H9 (cell line): ENCODE measurements at regions not wholly inside any gene's neighbourhood (a gene's known extent, or its start where the extent isn't known, plus 50 kb on each side); places are given as distances from the start of the nearest gene placed in this dataset.

Experiments used
- DNase-seq: peaks from one replicate; pipeline ENCODE4 v3.0.0-alpha.2; 2017
- H2AFZ ChIP-seq: one replicate; pipeline ENCODE4 v1.6.1; 2013; ENCODE audit warnings: mild to moderate bottlenecking, low read length, control low read depth, moderate library complexity
- H2AK5ac ChIP-seq: 2 replicates; pipeline ENCODE4 v1.6.1; 2013; ENCODE audit warnings: low read length, control low read depth, mixed read lengths; ENCODE audit not compliant: insufficient read length
- H2BK120ac ChIP-seq: one replicate; pipeline ENCODE4 v1.6.1; 2013; ENCODE audit warnings: low read depth, mild to moderate bottlenecking, low read length, control low read depth, inconsistent platforms; ENCODE audit not compliant: poor library complexity, severe bottlenecking
- H2BK12ac ChIP-seq: 2 replicates; pipeline ENCODE4 v1.6.1; 2013; ENCODE audit warnings: low read length, control low read depth, mixed read lengths, low read depth; ENCODE audit not compliant: insufficient read length
- H2BK15ac ChIP-seq: 2 replicates; pipeline ENCODE4 v1.6.1; 2013; ENCODE audit warnings: low read depth, low read length, control low read depth
- H2BK20ac ChIP-seq: one replicate; pipeline ENCODE4 v1.6.1; 2013; ENCODE audit warnings: low read depth, mild to moderate bottlenecking, low read length, control low read depth, inconsistent platforms; ENCODE audit not compliant: poor library complexity, severe bottlenecking
- H2BK5ac ChIP-seq: 2 replicates; pipeline ENCODE4 v1.6.1; 2013; ENCODE audit warnings: low read length, control low read depth, mixed read lengths; ENCODE audit not compliant: insufficient read length
- H3K14ac ChIP-seq: 2 replicates; pipeline ENCODE4 v1.6.1; 2013; ENCODE audit warnings: low read length, control low read depth; ENCODE audit not compliant: insufficient read depth
- H3K18ac ChIP-seq: 2 replicates; pipeline ENCODE4 v1.6.1; 2013; ENCODE audit warnings: low read depth, mild to moderate bottlenecking, mixed read lengths, low read length, control low read depth; ENCODE audit not compliant: insufficient read length
- H3K23ac ChIP-seq: 2 replicates; pipeline ENCODE4 v1.6.1; 2013; ENCODE audit warnings: low read length, control low read depth, mixed read lengths, low read depth; ENCODE audit not compliant: insufficient read length
- H3K23me2 ChIP-seq: 2 replicates; pipeline ENCODE4 v1.6.1; 2013; ENCODE audit warnings: low read depth, mild to moderate bottlenecking, mixed read lengths, low read length, control low read depth; ENCODE audit not compliant: insufficient read length, poor library complexity, severe bottlenecking
- H3K27ac ChIP-seq: 2 replicates; pipeline ENCODE4 v1.5.1; 2013; ENCODE audit warnings: low read length, control low read depth, mixed read lengths, low read depth; ENCODE audit not compliant: insufficient read length
- H3K27me3 ChIP-seq: 2 replicates; pipeline ENCODE4 v1.6.1; 2013; ENCODE audit warnings: low read length, control low read depth, inconsistent platforms; ENCODE audit not compliant: insufficient read depth
- H3K4ac ChIP-seq: 2 replicates; pipeline ENCODE4 v1.6.1; 2013; ENCODE audit warnings: low read depth, mild to moderate bottlenecking, control low read depth, inconsistent platforms, low read length, moderate library complexity
- H3K4me1 ChIP-seq: 2 replicates; pipeline ENCODE4 v1.6.1; 2013; ENCODE audit warnings: low read length, control low read depth, inconsistent platforms; ENCODE audit not compliant: insufficient read depth
- H3K4me2 ChIP-seq: 2 replicates; pipeline ENCODE4 v1.6.1; 2013; ENCODE audit warnings: low read length, control low read depth, mixed read lengths; ENCODE audit not compliant: insufficient read length, insufficient read depth
- H3K56ac ChIP-seq: 2 replicates; pipeline ENCODE4 v1.6.1; 2013; ENCODE audit warnings: low read depth, mild to moderate bottlenecking, mixed read lengths, low read length, control low read depth; ENCODE audit not compliant: insufficient read length
- H3K79me1 ChIP-seq: 2 replicates; pipeline ENCODE4 v1.6.1; 2013; ENCODE audit warnings: low read depth, mild to moderate bottlenecking, moderate library complexity, low read length, control low read depth, inconsistent platforms; ENCODE audit not compliant: insufficient read depth, poor library complexity, severe bottlenecking
- H3K79me2 ChIP-seq: 2 replicates; pipeline ENCODE4 v1.6.1; 2013; ENCODE audit warnings: low read length, control low read depth, inconsistent platforms; ENCODE audit not compliant: insufficient read depth
- H3K9ac ChIP-seq: 2 replicates; pipeline ENCODE4 v1.6.1; 2013; ENCODE audit warnings: low read length, control low read depth, mixed read lengths; ENCODE audit not compliant: insufficient read length; ENCODE audit errors: extremely low read depth
- H3K9me3 ChIP-seq: one replicate; pipeline ENCODE4 v1.6.1; 2013; ENCODE audit warnings: low read depth, low read length, inconsistent platforms; ENCODE audit not compliant: control insufficient read depth
- H3T11ph ChIP-seq: one replicate; pipeline ENCODE4 v1.6.1; 2013; ENCODE audit warnings: mild to moderate bottlenecking, low read length, control low read depth, inconsistent platforms
- H4K20me1 ChIP-seq: one replicate; pipeline ENCODE4 v1.6.1; 2013; ENCODE audit not compliant: control insufficient read depth, insufficient read length, insufficient read depth
- H4K5ac ChIP-seq: 2 replicates; pipeline ENCODE4 v1.6.1; 2013; ENCODE audit warnings: low read depth, mild to moderate bottlenecking, mixed read lengths, low read length, control low read depth; ENCODE audit not compliant: insufficient read length
- H4K8ac ChIP-seq: replicated peaks from 2 replicates; pipeline ENCODE4 v1.6.1; 2013; ENCODE audit warnings: low read length, control low read depth, mixed read lengths, low read depth; ENCODE audit not compliant: insufficient read length
- H4K91ac ChIP-seq: 2 replicates; pipeline ENCODE4 v1.6.1; 2013; ENCODE audit warnings: low read depth, mild to moderate bottlenecking, moderate library complexity, mixed read lengths, low read length, control low read depth; ENCODE audit not compliant: insufficient read length
- H3K27ac Mint-ChIP-seq, 3 experiments: 2 replicates in 2 of 3; 3 replicates in 1 of 3; pipeline ENCODE4 v1.8.0; 2020 to 2021; ENCODE audit warnings: mixed read lengths in 3 of 3, mild to moderate bottlenecking in 1 of 3, moderate library complexity in 1 of 3
- H3K27me3 Mint-ChIP-seq: 2 replicates; pipeline ENCODE4 v1.8.0; 2021; ENCODE audit warnings: low read depth, mild to moderate bottlenecking, moderate library complexity, mixed read lengths
- H3K36me3 Mint-ChIP-seq, 3 experiments: 2 replicates in 2 of 3; 3 replicates in 1 of 3; pipeline ENCODE4 v1.8.0; 2020 to 2021; ENCODE audit warnings: low read depth in 3 of 3, mixed read lengths in 3 of 3; ENCODE audit not compliant: insufficient read depth in 1 of 3
- H3K4me1 Mint-ChIP-seq, 2 experiments: 2 replicates each; pipeline ENCODE4 v1.8.0; 2020; ENCODE audit warnings: mixed read lengths in 2 of 2
- H3K4me3 Mint-ChIP-seq, 2 experiments: 2 replicates in 1 of 2; 3 replicates in 1 of 2; pipeline ENCODE4 v1.8.0; 2020 to 2021; ENCODE audit warnings: mild to moderate bottlenecking in 2 of 2, mixed read lengths in 2 of 2, moderate library complexity in 1 of 2
- H3K9me3 Mint-ChIP-seq, 2 experiments: 2 replicates in 1 of 2; 3 replicates in 1 of 2; pipeline ENCODE4 v1.8.0; 2020; ENCODE audit warnings: mild to moderate bottlenecking in 2 of 2, mixed read lengths in 2 of 2, moderate library complexity in 1 of 2
- WGBS: extraction: QIAGEN DNeasy Blood & Tissue Kit; methylation state at CpG from one replicate; pipeline ENCODE4 v1.1.7; 2013; ENCODE audit warnings: missing lambda C conversion rate, low lambda C conversion rate, mixed read lengths; ENCODE audit not compliant: insufficient read length; ENCODE audit errors: extremely low coverage; 5-methylcytosine and 5-hydroxymethylcytosine counted together
- TF ChIP-seq, protein P1 (sequence below): fragments of 200-600 bp; sonication (generic); conservative IDR thresholded peaks from 3 replicates; pipeline ENCODE4 v1.8.0; 2021; ENCODE audit warnings: antibody characterized with exemption, mild to moderate bottlenecking

DNA sequence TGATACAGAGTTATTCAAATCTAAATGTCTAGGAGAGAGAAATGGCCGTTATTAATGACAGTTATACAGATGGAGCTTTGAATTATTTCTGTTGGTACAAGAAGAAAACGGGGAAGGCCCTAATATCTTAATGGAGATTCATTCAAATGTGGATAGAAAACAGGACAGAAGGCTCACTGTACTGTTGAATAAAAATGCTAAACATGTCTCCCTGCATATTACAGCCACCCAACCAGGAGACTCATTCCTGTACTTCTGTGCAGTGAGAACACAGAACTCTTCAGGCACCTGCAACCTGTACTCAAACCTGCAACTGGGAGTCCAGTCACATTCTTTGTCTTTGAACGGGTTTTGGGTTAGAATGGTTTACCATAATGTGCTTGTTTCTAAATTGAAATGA, 403.2 kb downstream of the DAD1 start:
- H4K8ac ChIP-seq: no peak overlapping the region
- Mint-ChIP-seq H3K9me3 (no peaks in the 10 kb centered on the region), H3K4me3 (no peak overlapping the region), H3K36me3 (no peaks in the 10 kb centered on the region), H3K4me1 (no peaks in the 10 kb centered on the region), H3K27me3 (0 out of 2 replicates have a peak, but pooled peaks cover 1% of the 10 kb centered on the region), H3K27ac (no peak overlapping the region)
- H3K14ac ChIP-seq: no peak overlapping the region
- no peaks in the 10 kb centered on the region for H3K4me1 ChIP-seq
- H4K91ac ChIP-seq: no peak overlapping the region
- H3K4me2 ChIP-seq: no peak overlapping the region
- H2BK12ac ChIP-seq: no peak overlapping the region
- no peak overlapping the region for H2AFZ ChIP-seq
- no peak overlapping the region for H3K56ac ChIP-seq
- H3K18ac ChIP-seq: no peak overlapping the region
- no peak overlapping the region for H2BK15ac ChIP-seq
- no peak overlapping the region for H3K4ac ChIP-seq
- no peak overlapping the region for H3K23ac ChIP-seq
- TF ChIP-seq, protein P1, sequence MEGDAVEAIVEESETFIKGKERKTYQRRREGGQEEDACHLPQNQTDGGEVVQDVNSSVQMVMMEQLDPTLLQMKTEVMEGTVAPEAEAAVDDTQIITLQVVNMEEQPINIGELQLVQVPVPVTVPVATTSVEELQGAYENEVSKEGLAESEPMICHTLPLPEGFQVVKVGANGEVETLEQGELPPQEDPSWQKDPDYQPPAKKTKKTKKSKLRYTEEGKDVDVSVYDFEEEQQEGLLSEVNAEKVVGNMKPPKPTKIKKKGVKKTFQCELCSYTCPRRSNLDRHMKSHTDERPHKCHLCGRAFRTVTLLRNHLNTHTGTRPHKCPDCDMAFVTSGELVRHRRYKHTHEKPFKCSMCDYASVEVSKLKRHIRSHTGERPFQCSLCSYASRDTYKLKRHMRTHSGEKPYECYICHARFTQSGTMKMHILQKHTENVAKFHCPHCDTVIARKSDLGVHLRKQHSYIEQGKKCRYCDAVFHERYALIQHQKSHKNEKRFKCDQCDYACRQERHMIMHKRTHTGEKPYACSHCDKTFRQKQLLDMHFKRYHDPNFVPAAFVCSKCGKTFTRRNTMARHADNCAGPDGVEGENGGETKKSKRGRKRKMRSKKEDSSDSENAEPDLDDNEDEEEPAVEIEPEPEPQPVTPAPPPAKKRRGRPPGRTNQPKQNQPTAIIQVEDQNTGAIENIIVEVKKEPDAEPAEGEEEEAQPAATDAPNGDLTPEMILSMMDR: no peak
- no peak overlapping the region for H2BK5ac ChIP-seq
- H2BK120ac ChIP-seq: no peak overlapping the region
- H3K9me3 ChIP-seq: no peaks in the 10 kb centered on the region
- H3T11ph ChIP-seq: no peak overlapping the region
- no peak overlapping the region for H2BK20ac ChIP-seq
- H3K9ac ChIP-seq: no peak overlapping the region
- no peak overlapping the region for H3K27ac ChIP-seq
- no peak for DNase-seq
- no peak overlapping the region for H4K5ac ChIP-seq
- no peak overlapping the region for H2AK5ac ChIP-seq
- no peaks in the 10 kb centered on the region for H3K79me1 ChIP-seq
- no peaks in the 10 kb centered on the region for H3K23me2 ChIP-seq
- H4K20me1 ChIP-seq: no peaks in the 10 kb centered on the region
- no CpG with 5 or more reads among the region's 3 CpGs for WGBS
- no peaks in the 10 kb centered on the region for H3K79me2 ChIP-seq
- H3K27me3 ChIP-seq: no peaks in the 10 kb centered on the region
